HG02885 (cell line): ENCODE measurements at regions not wholly inside any gene's neighbourhood (a gene's known extent, or its start where the extent isn't known, plus 50 kb on each side); places are given as distances from the start of the nearest gene placed in this dataset.
A peak's percentile ranks its signal among the peaks of the same experiment; 100 is the strongest.
"Not testable (repeated sequence)": the region's sequence is repeated elsewhere in the genome, so short reads cannot be mapped to it uniquely, and the experiment has no call there.

Experiments
- ATAC-seq: cut with Tn5 transposase; IDR thresholded peaks from one replicate; pipeline ENCODE4 v1.9.1; 2021; ENCODE audit warnings: mild to moderate bottlenecking; ENCODE audit not compliant: unreplicated experiment, poor library complexity

DNA sequence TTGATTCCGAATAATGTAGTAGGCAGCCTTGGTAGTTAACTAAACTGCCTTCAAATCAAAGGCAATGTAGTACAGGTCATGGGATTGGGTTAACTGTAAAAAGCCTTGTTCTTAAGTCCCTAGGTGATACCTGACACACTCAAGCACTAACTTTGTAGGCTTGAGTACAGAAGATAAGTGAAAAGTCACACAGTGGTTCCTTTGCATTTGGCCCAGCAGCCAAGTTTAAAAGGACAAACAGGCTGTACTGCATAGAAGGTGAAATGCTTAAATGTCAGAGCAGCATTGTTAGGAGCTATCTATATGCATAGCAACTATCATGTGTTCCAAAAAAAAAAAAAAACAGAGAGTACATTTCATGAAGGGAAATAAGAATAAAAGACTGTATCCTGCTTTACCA is 178.4 kb downstream of the ATOH1 start:
- no peak for ATAC-seq

DNA sequence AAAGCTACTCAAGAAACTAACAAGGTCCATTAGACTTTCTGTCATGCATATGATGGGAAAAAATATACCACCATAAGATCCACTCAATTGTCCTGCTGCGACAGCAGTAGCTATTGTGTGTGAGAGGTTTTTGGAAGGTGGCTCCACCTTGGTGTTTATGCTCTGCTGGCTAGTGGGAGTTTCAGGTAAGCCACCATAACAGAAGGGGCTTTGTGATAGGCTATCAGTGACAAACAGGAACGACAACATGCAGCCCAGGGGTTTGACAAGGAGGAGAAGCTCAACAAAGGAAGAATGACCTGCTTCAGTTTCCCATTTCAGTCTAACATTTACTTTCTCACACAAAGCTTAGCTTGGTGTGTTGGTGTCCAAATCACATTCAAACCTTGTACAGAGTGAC is 182.6 kb downstream of the ATOH1 start:
- ATAC-seq, result no peak

DNA sequence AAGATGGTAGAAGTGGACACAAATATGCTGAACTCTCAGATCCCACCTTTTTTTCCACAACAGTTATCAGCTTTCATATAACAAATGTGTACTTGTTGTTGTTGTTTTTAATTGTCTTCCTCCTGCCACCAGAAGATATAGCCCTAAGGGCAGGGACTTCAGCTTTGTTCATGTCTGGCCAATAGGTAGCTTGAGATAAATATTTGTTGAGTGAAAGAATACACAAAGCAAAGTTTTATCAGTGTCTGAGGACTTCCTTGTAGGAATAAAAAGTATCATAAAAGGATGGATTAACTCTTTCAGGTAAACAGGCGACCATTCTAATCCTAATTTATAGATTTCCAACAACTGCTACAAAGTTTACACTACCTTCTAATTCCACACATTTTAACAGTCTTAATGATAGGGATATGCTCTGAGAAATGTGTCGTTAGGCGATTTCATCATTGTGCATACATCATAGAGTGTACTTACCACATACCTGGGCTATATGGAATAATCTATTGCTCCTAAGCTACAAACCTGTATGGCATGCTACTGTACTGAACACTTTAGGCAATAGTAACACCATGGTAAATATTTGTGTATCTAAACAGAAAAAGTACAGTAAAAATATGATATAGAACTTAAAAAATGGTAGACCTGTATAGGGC is 186.1 kb downstream of the ATOH1 start:
- no peak for ATAC-seq

DNA sequence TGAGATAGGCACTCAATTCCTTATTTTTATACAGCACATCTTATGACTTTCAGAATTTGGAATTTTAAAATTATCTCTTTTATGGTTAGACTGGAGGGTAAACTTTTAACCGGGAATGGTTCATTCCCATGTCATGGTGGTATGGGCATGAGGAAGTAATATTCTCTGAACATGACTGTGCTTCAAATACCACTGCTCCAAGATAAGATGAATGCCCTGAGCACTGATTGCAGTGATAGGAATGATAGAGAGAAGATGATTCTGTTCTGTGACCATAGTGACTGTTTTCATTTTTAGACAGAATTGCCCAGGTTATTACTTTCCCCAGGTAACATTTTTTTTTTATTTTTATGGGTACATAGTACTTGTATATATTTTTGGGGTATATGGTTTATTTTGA is 187.4 kb downstream of the ATOH1 start:
- ATAC-seq, result no peak

DNA sequence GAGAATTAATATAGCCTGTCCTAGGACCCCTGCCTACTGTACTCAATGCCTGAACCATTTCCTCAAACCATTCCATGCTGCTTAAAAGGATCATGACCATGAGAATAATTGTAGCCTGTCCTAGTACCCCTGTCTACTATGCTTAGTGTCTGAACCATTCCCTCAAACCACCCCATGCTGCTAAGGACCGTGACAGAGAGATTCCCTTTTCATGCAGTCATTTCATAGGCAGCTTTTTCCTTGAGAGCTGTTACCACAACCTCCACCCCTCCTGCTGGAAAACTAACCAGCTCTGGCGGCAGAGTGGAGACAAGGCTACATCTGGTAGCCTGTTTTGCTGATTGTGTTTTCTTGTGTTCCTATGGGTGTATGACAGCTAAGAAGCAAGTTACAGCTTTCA is 174.9 kb upstream of the SMARCAD1 start:
- no peak for ATAC-seq

DNA sequence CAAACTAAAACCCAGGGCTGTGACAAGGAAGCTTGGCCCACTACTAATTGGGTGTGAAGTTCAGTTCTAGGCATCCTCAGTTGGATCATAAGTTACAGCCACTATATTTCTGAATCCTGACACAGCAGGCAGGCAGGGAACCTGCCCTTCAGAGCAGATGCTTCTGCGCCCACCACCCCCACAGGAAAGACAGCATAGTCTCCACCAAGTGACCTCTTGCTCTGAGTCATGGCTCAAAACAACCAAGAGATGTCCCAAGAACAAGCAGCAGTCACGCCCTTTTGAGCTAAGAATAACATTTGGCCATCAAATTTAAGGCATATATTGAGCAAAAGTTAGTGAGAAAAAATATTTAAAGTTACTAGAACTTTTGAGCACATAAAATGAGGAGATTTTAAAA is 170.7 kb upstream of the SMARCAD1 start:
- ATAC-seq, result peak; percentile 67

DNA sequence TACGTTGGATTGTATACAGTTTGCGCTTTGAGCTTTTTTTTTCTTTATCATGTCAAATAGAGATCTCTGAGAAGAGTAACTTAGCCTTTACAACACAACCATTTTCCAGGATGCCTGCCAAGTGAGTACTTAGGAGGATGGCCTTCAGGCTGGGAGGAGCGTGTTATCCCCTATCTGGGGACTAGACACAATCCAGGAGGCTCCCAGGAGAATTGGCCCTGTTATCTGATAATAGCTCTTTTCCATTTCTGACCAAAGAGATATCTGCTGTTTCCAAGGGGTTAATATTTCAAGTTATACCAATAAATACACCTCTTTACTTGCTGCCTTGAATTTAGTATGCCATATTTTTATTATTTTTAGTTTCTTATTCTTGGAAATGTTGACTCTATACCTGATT is 169.5 kb upstream of the SMARCAD1 start:
- no peak for ATAC-seq

DNA sequence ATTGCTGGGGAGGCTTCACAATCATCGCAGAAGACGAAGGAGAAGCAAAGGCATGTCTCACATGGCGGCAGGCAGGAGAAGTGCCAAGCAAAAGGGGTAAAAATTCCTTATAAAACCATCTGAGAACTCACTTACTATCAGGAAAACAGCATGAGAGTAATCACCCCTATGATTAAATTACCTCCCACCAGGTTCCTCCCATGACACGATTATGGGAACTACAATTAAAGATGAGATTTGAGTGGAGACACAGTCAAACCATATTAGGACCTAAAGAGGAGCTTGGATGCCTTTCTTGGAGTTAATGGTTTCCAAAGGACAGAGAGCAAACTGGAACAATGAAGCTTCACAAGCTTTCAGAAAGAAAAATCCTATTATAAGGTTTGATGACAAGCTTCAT is 168.4 kb upstream of the SMARCAD1 start:
- ATAC-seq, result no peak

DNA sequence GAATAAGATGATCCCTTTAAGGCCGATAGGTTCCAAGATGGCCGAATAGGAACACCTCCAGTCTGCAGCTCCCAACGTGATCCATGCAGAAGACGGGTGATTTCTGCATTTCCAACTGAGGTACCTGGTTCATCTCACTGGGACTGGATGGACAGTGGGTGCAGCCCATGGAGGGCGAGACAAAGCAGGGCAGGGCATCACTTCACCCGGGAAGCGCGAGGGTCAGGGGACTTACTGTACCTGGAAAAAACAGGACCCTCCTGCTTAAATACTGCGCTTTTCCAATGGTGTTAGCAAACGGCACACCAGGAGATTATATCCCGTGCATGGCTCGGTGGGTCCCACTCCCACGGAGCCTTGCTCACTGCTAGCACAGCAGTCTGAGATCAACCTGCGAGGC is 163.2 kb upstream of the SMARCAD1 start:
- ATAC-seq, result not testable (repeated sequence)

DNA sequence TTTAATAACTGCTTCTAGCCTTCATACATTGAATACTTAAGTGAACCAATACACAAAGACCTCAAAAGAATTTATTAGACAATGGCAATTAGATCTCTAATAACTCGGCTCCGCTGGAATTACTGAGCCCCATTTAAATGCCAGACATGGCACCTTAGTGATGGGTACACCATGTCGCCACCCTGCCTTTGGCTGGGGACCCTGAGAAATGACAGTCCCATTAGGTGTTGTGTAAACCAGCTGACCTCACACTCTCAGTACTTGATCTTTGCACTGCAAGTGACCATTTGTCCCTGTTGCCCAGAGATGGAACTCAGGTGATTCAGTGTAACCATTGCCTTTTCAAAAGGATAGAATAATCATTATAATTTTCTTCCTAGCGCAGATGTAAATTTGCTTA is 144.6 kb upstream of the SMARCAD1 start:
- ATAC-seq, result no peak

DNA sequence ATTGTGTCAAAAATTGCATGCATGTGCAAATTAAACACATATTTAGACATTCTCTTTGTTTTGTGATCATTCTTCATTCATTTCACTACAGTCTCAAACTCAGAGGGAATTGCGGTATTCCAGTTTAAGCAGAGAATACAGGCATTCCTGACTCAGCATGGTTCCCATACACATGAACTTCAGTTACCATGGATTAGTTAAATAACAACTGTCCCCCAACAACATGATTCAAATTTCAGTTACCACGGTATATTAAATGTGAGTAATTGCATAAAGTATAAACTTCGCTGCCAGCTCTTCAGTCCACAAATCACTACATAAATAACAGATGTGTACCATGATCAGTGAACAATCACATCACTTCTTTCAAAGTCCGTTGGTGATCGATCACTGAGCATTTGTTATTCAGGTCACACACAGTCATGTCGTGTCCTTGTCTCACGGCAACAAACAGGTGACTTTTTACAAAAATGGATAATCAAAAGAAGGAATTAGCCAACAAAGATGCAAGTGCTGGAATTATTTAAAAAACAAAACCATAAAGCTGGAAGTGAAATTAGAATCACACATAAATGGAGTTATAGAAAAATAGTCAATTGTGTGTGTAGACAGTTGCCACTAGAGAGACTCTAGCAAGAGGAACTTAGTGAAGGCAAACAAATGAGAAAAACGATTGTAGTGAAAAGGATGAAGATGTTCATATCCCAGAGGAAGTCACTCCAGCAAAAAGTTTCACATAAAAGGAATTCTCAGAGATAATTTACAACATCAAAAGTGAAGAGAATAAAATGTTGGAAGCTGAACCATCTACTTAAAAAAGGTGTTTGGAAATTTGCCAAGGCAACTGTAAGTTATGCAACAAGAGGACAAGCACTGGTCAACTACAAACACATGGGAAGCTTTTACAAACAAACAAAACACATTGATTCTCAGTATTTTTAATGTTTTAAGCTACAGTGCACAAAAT is 138.6 kb upstream of the SMARCAD1 start:
- no peak for ATAC-seq

DNA sequence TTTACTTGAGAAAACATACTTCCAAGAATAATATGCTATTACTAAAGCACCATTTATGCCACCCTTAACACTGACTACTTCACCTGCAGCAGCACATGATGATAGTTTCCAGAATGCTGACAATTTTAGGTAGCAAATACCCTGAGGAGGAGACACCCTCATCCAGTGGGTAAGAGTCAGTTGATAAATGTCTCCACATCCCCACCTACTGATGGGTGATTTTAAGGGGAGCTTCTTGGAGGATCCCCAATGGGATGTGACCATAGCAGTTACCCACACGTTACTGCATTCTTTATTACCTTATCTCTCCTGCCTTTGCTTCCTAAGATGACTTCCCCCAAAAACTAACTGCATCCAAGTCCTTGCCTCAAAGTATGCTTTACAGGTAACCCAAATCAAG is 131.2 kb upstream of the SMARCAD1 start:
- ATAC-seq, result no peak

DNA sequence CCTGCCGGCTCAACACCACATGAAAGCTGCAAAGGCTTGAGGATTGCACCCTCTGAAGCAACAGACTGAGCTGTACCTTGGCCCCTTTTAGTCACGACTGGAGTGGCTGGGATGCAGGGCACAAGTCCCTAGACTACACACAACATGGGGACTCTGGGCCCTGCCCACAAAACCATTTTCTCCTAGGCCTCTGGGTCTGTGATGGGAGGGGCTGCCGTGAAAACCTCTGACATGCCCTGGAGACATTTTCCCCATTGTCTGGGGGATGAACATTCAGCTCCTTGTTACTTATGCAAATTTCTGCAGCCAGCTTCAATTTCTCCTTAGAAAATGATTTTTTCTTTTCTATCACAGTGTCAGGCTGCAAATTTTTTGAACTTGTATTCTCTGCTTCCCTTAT is 123.5 kb upstream of the SMARCAD1 start:
- no peak for ATAC-seq

DNA sequence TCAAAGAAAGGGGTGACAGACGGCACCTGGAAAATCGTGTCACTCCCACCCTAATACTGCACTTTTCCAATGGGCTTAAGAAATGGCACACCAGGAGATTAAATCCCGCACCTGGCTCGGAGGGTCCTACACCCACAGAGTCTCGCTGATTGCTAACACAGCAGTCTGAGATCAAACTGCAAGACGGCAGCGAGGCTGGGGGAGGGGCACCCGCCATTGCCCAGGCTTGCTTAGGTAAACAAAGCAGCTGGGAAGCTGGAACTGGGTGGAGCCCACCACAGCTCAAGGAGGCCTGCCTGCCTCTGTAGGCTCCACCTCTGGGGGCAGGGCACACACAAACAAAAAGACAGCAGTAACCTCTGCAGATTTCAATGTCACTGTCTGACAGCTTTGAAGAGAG is 108.5 kb upstream of the SMARCAD1 start:
- not testable (repeated sequence) for ATAC-seq

DNA sequence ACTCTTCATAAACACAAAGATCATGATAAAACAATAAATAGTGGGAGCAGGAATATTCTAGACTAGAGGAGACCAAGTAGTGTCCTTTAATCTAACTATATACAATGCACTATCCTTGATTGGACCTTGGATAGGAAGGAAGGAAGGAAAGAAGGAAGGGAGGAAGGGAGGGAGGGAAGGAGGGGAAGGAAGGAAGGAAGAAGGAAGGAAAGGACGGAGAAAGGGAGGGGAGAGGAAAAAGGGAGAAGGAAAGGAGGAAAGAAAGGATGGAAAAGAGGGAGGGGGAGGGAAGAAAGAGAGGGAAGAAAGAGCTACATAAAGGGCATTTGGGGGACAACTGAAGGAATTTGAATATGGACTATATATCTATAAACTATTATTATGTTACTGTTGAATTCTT is 95.0 kb upstream of the SMARCAD1 start:
- ATAC-seq, result no peak

DNA sequence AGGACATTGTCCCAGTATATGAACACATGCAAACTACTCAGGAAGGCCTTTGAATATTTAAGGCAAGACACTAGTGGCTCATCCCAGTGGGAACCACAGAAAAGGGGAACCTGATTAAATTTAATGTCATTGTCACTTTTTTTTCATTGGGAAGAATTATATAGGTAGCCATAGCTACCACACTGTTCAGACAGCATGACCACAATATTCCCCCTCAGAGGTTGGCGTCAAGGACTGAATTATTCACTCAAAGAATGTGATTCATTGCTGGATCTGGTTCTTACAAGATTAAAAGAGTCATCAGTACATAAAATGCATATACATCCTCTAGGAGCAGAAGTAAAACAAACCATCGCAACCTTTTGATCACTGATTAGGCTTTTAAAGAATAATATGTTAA is 92.0 kb upstream of the SMARCAD1 start:
- ATAC-seq, result no peak

DNA sequence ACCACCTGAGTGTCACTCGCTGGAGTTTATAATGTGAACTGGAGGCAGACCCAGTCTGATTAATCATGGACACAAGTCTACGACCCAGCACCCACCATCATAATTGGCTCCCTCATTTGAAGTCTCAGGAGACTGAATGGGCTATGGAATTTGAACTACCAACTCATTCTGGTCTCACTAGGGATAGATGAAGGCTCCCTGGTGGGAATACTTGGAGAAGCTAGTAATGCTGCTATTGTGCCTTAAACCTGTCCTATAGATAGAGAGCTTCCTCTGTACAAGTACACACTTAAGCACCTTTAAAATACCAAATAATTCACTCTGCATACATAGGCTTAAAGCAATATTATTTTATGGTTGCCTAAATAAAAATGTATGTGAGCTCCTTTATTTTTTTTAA is 90.8 kb upstream of the SMARCAD1 start:
- no peak for ATAC-seq

DNA sequence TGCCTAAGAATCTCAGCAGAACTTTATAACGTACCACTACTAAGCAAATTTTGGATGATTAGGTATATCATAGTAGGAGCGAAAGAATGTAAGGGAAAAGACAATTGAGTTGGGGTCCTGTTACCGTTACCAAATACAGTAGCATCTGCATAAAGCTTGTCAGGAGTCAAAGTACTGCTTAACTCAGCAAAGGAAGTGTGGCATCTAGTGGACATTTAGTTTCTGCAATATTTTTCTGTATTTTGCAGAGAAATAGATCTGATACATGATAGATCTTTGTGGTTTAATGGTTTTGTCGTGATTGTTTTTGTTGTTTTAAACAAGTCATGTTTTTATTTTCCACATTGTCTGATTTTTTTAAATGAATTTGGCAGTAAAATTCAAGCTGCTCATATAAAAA is 81.0 kb upstream of the SMARCAD1 start:
- ATAC-seq, result no peak

DNA sequence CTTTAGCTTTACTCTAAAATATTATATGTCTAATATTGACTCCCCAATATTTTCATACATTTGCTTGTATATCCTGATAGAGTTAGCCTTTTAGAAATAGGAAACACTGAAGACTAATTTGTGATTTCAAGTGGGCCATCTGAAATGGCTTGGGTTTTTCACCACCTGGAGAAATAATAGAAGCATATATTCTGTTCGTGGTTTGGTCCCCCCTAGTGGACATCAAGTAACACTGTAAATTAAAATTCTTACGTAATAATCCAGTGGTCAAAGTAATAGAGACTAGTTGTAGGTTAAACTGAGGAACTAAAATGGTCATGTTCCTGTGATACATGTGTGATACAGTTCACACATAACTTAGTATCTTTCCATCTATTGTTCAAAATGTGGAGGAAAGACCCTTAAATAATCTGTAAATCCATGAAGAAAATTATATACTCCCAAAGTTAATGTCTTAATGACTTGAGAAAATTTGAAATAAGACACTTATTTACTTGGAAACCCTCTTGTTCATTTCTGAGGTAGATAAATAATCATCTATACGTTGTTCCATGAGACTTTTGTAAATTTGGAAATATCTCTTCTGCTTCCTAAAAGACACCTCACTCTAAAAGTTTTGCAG is 79.8 kb upstream of the SMARCAD1 start:
- ATAC-seq, result peak; percentile 81

DNA sequence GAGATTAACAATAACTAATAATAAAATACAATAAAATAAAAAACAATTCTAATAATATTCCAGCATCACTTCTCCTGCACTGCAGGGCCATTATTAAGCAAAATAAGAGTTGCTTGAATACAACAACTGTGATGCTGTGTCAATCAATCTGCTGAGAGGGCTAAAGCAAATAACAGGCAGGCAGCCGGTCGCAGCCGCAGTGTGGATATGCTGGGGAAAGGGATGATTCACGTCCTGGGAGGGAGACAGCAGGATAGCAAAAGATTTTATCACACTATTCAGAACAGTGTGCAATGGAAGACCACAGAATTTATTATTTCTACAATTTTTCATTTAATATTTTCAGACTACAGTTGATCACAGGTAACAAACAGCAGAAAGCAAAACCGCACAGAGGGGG is 76.5 kb upstream of the SMARCAD1 start:
- no peak for ATAC-seq

DNA sequence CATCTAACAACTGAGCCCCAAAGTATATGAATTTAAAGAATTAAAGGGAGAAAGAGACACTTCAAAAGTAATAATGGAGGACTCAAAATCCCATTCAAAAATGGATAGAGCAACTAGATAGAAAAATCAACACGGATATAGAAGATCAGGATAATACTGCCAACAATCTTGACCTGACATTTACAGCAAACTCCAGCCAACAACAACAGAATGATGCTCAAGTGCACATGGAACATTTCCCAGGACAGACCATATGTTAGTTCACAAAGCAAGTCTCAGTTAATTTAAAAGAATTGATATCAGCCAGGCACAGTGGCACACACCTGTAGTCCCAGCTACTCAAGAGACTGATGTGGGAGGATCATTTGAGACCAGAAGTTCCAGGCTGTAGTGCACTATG is 72.0 kb upstream of the SMARCAD1 start:
- ATAC-seq, result no peak
